Gastroesophageal sphincter (tissue), 4 donors: ENCODE measurements at regions not wholly inside any gene's neighbourhood (a gene's known extent, or its start where the extent isn't known, plus 50 kb on each side); places are given as distances from the start of the nearest gene placed in this dataset.

Experiments
- ATAC-seq: fragments of 150-250 bp; one replicate; pipeline ENCODE4 v1.9.1; 2016; ENCODE audit warnings: mild to moderate bottlenecking, moderate library complexity
- H3K27ac ChIP-seq, 4 donors: fragments of 200-600 bp; sonication (generic) in 3 of 4; 1 replicate in 3 of 4; 2 replicates in 1 of 4; pipeline ENCODE4 v1.5.1; 2016 to 2019
- H3K27me3 ChIP-seq: fragments of 200-600 bp; sonication (generic); one replicate; pipeline ENCODE4 v1.5.1; 2019
- H3K36me3 ChIP-seq, 2 donors: fragments of 200-600 bp; sonication (generic); one replicate each; pipeline ENCODE4 v1.5.1; 2019; ENCODE audit warnings: control low read depth in 1 of 2
- H3K4me1 ChIP-seq, 3 donors: fragments of 200-600 bp; sonication (generic); 1 replicate in 2 of 3; 2 replicates in 1 of 3; pipeline ENCODE4 v1.5.1; 2016 to 2019; ENCODE audit warnings: control low read depth in 2 of 3
- H3K4me3 ChIP-seq, 2 donors: fragments of 200-600 bp; sonication (generic); one replicate each; pipeline ENCODE4 v1.5.1; 2019; ENCODE audit warnings: mild to moderate bottlenecking in 1 of 2, moderate library complexity in 1 of 2
- H3K9me3 ChIP-seq, 3 donors: fragments of 200-600 bp; sonication (generic); one replicate each; pipeline ENCODE4 v1.5.1; 2017 to 2019; ENCODE audit warnings: control low read depth in 2 of 3
- CTCF ChIP-seq, 4 experiments: fragments of 200-600 bp in 2 of 4; fragments of 450-650 bp in 2 of 4; sonication (generic) in 1 of 4; IDR thresholded peaks; one replicate each; pipeline ENCODE4 v1.5.1; 2017 to 2019; ENCODE audit warnings: antibody characterized with exemption in 4 of 4, mild to moderate bottlenecking in 2 of 4, moderate library complexity in 2 of 4
- EP300 ChIP-seq: sonication (generic); formaldehyde crosslinking; IDR thresholded peaks from one replicate; pipeline ENCODE4 v1.6.1; 2017; ENCODE audit warnings: antibody characterized with exemption, mild to moderate bottlenecking
- POLR2A ChIP-seq, 2 donors: fragments of 450-650 bp; IDR thresholded peaks; one replicate each; pipeline ENCODE4 v1.6.1; 2017; ENCODE audit warnings: antibody characterized with exemption in 2 of 2, mild to moderate bottlenecking in 2 of 2, moderate library complexity in 1 of 2
- POLR2AphosphoS5 ChIP-seq: sonication (generic); formaldehyde crosslinking; IDR thresholded peaks from one replicate; pipeline ENCODE4 v1.6.1; 2017; ENCODE audit warnings: antibody characterized with exemption
- WGBS, 2 donors: methylation state at CpG; one replicate each; pipeline ENCODE4 v1.1.5; 2018; ENCODE audit warnings: low coverage in 1 of 2; 5-methylcytosine and 5-hydroxymethylcytosine counted together

- Histone ChIP-seq H3K27me3 (no peaks in the 10 kb centered on the region), H3K36me3 (no peaks in the 10 kb centered on the region), H3K4me3 (no peak overlapping the region), H3K4me1 (no peaks in the 10 kb centered on the region), H3K27ac (no peak overlapping the region), H3K9me3 (no peaks in the 10 kb centered on the region)
- TF ChIP-seq EP300: no peak
- no peak for TF ChIP-seq POLR2A (IDR thresholded peaks at IDR 0.05)
- TF ChIP-seq POLR2AphosphoS5: no peak
- TF ChIP-seq CTCF (IDR thresholded peaks at IDR 0.05): no peak
- ATAC-seq: no peak
- 91 to 100% methylated on average over 2 of the region's 2 CpGs for WGBS, 2 donors
Observed at GRCh38 chr5:82666312-82666711, 388.2 kb upstream of the RPS23 start.

- TF ChIP-seq CTCF (IDR thresholded peaks at IDR 0.05) (no peak), POLR2A (IDR thresholded peaks at IDR 0.05) (no peak), EP300 (no peak)
- no peaks in the 10 kb centered on the region for H3K27me3 ChIP-seq
- H3K4me3 ChIP-seq: no peak overlapping the region
- WGBS, 2 donors: 71% methylated on average over 1 of the region's 3 CpGs; no CpG with 5 or more reads in 1 of the 2 donors
- no peak for ATAC-seq
- H3K36me3 ChIP-seq: no peaks in the 10 kb centered on the region
- no peak overlapping the region for H3K27ac ChIP-seq
- H3K9me3 ChIP-seq: no peaks in the 10 kb centered on the region
- H3K4me1 ChIP-seq: no peaks in the 10 kb centered on the region
Observed at GRCh38 chr5:82664732-82665131, 386.6 kb upstream of the RPS23 start.

DNA sequence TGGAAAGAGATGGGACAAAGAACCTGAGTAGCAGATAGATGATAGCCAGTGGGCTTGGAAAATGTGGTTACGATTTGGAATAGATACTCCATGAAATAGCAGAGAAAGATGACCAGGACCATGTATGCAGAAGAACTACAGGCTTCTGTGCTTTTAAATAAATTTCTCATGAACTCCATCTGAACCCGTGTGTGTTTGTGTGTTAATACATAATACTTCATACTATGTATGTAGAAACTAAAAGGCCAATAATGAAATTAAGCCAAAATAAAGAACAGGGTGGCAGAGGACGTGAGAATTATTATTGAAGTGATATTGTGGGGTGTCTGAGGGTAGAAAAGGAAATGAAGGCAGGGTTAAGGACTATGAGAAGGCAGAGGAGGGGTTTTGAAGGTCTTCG is 385.1 kb upstream of the RPS23 start:
- no peaks in the 10 kb centered on the region for H3K27me3 ChIP-seq
- H3K36me3 ChIP-seq: no peaks in the 10 kb centered on the region
- no peaks in the 10 kb centered on the region for H3K9me3 ChIP-seq
- H3K4me1 ChIP-seq: no peaks in the 10 kb centered on the region
- TF ChIP-seq EP300 (no peak), POLR2AphosphoS5 (no peak), POLR2A (IDR thresholded peaks at IDR 0.05) (no peak), CTCF (IDR thresholded peaks at IDR 0.05) (no peak)
- H3K27ac ChIP-seq: no peak overlapping the region
- no peak overlapping the region for H3K4me3 ChIP-seq
- WGBS, 2 donors: 79% methylated on average over 3 to 4 of the region's 4 CpGs
- no peak for ATAC-seq

DNA sequence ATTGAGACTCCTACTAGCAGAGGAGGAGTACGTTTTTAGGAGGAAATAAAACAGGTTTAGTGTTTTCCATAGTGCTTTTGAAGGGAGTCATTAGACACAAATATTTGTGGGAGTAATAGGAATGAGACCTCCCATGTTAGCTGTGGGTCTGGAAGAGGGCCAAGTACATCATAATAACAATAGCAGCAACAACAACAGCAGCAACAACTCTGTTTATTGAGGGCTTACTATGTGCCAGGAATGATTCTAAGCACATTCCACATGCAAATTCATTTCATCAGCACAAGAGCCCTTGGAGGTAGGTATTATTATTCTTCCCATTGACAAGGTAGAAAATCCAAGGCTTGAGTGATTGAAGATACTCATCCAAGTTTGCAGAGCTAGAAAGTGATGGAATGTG is 384.2 kb upstream of the RPS23 start:
- WGBS, 2 donors: 0 to 50% methylated on average over 1 of the region's 1 CpG
- no peak for TF ChIP-seq EP300
- TF ChIP-seq CTCF (IDR thresholded peaks at IDR 0.05): no peak
- no peak for TF ChIP-seq POLR2AphosphoS5
- no peak for TF ChIP-seq POLR2A (IDR thresholded peaks at IDR 0.05)
- no peak for ATAC-seq
- Histone ChIP-seq H3K4me1 (no peaks in the 10 kb centered on the region), H3K9me3 (no peaks in the 10 kb centered on the region), H3K27ac (no peak overlapping the region), H3K36me3 (no peaks in the 10 kb centered on the region), H3K4me3 (no peak overlapping the region), H3K27me3 (no peaks in the 10 kb centered on the region)

GRCh38 chr5:82661933-82662332 is 383.8 kb upstream of the RPS23 start:
- no peaks in the 10 kb centered on the region for H3K9me3 ChIP-seq
- TF ChIP-seq POLR2AphosphoS5: no peak
- TF ChIP-seq EP300: no peak
- TF ChIP-seq CTCF (IDR thresholded peaks at IDR 0.05): no peak
- TF ChIP-seq POLR2A (IDR thresholded peaks at IDR 0.05): no peak
- ATAC-seq: no peak
- no peak overlapping the region for H3K27ac ChIP-seq
- H3K4me1 ChIP-seq: peaks cover 0 to 3% (median 0%) of the 10 kb centered on the region in 3 donors
- 67 to 100% methylated on average over 1 of the region's 1 CpG for WGBS, 2 donors
- no peak overlapping the region for H3K4me3 ChIP-seq
- no peaks in the 10 kb centered on the region for H3K36me3 ChIP-seq
- H3K27me3 ChIP-seq: no peaks in the 10 kb centered on the region
